SH-SY5Y (cell line): ENCODE measurements at regions not wholly inside any gene's neighbourhood (a gene's known extent, or its start where the extent isn't known, plus 50 kb on each side); places are given as distances from the start of the nearest gene placed in this dataset.

ENCODE experiments used
- GATA2 ChIP-seq: IDR thresholded peaks from 2 replicates; pipeline ENCODE4 v1.6.1; 2011; ENCODE audit warnings: mild to moderate bottlenecking, low read depth, low read length
- GATA3 ChIP-seq: IDR thresholded peaks from 2 replicates; pipeline ENCODE4 v1.6.1; 2011; ENCODE audit warnings: low read depth, mild to moderate bottlenecking, low read length, moderate library complexity

DNA sequence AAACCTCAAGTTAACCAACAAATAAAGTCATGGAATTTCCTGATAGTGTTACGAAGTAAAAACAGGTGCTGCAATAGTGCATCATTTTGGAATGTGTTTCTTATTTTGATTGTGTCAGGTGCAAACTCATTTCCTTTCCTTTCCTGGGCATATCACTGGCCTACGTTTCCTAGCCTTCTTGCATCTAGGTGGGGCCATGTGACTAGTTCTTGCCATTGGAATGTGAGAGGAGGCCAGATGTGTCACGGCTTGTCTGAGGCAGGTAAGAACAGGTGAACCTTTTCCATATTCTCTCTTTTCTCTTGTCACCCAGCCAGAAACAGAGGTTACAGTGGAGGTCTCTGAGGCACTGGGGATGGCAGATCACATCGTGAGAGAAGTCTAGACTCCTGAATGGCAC lies 868.0 kb downstream of the RPA4 start:
- no peak for TF ChIP-seq GATA3
- no peak for TF ChIP-seq GATA2
